SK-N-DZ (cell line): ENCODE measurements at regions not wholly inside any gene's neighbourhood (a gene's known extent, or its start where the extent isn't known, plus 50 kb on each side); places are given as distances from the start of the nearest gene placed in this dataset.

Source experiments
- DNase-seq: peaks from one replicate; pipeline ENCODE4 v3.0.0-alpha.2; 2015; ENCODE audit warnings: low spot score

DNA sequence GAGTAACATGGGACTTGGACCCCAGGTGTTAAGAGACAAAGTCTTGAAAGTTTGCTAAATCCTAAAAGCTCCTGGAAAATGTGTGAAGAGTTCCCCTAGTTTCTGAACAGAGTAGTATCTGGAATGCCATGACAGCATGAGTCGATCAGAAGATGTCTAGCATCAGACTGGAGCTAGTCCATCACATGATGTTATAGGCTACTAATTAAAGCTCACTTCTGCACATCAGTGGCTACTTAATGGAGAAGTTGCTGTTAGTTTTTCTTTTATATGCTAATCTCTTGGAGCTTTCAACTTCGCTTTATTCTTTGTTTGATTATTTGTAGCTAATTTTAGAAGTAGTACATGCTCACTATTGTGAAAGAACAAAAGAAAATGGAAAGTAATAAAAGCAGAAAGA, 471.3 kb upstream of the KLF4 start:
- no peak for DNase-seq

DNA sequence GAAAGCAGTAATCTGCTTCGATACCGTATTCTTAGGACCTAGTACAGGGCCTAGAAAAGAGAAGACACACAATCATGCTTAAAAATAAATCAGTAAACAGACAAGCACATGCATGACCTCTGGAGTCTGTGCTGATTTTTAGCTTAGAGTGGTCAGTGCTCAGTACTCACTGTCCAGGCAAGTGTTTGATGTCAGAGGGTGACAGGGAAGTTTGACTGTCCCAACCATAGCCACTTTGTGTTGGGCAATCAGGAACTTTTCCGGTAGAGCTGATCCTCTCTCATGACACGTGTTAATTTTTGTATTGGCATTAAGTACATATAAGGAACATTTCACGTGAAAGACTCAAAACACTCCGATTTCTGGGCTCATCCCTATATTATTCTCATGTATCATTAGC, 464.7 kb upstream of the KLF4 start:
- DNase-seq = no peak

DNA sequence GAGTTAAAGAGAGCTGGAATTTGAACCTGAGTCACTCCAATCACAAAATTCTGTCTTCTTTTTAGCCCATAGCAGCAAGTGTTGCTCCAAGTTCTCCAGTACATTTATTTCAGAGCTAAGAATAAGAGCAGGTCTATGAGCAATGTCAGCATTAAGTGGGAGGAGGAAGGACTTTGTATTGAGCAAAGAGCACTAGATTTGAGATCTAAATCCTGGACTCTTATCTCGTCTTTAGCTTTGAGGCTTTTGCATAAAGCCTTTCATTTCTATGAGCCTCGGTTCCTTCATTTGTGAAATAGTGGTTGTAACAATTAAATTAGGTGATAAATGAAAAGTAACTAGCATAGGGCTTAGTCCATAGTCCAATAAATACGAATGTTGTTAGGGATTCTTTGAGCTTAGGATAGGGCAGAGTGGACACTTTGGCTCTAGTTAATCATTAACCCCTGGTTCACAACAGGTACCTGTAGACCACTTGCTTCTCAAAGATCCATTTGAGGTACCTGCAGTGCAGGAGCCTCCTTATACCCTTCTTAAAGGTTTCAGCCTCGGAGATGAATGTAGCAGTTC, 464.1 kb upstream of the KLF4 start:
- DNase-seq = no peak

DNA sequence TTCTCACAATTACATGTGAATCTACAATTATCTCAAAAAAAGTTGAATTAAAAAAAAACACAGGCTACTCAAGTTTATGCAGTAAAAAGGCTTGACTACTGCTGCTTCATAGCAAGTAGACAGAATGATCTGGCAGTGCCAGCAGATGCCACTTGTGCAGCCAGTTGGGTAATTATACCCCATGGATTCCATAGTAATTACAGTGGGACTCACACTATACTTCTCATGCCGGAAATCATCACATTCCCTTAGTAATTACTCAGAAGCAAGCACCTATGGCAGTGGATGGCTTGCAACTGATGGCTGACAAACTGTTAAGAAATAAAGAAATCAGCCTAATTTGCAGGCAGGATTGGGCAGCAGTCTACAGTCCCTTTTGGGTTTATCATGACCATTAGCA, 463.2 kb upstream of the KLF4 start:
- DNase-seq = no peak

DNA sequence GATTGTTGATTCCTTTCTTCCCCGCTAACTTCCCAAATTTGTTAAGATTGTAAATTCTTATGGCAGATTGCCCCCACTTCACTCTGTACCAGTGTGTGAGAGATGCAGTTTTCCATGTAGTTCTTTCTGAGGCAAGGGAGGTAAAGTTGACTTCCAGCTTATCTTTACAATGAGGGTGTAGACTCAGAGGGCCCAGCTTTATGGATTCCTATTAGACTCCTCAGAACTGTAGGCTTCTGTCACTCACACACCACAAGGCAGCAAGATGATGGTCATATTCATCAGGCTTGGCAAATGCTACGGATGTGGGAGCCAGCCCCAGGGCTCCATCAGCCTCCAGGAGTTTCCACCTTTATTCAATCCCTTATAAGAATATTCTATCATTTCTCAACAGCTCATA, 461.9 kb upstream of the KLF4 start:
- DNase-seq = no peak

DNA sequence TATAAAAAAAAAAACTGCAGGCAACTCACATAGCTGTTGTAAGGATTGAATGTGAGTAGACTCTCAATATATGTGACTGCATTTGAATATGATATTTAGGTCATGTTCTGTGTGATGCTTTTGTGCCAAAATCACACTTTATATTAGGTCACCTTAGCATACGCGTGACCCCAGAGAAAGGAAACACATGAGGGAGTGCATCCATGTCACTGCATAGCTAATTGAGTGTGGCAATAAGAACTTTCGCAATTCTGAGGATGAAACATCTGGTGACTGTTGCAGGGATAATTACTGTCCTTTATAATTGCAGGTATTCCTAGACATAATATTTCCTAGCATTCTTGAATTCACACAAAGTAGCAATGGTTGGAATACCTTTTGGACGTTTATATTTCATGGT, 459.5 kb upstream of the KLF4 start:
- no peak for DNase-seq

DNA sequence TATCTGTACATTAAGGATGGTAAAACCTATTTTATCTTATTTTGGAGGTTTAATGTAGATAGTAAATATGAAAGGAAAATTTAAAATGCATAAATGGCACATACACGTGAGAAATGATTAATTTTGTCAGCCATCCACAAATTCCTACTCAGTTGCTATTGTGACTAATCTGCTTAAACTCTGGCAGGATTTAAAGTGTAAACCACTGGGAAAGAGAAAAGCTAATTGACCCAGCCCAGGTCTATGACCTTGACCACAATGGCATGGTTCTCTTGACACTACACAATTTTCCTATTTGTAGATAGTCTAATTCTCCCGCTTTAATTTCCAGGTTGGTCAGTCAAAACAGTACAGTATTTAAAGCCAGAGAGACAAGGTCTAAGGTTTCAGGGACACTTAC, 459.0 kb upstream of the KLF4 start:
- DNase-seq = no peak

DNA sequence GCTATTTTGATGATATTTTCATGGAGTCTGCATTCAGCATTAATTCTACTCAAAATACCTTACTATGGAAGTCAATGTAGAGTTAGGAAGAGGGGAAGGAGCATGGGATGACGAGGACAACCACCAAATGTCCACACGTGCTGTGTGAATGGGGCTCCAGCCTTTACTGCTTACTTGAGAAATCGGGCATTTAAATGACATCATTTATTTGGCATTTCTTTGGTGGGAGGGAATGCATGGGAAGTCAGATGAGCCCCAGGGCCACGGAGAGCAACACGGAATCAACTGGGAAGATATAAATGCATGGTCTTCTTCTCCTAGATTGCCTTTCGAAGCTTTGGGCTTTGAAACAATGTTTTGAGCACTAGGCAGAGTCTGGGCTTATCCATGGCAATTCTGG, 458.5 kb upstream of the KLF4 start:
- no peak for DNase-seq

DNA sequence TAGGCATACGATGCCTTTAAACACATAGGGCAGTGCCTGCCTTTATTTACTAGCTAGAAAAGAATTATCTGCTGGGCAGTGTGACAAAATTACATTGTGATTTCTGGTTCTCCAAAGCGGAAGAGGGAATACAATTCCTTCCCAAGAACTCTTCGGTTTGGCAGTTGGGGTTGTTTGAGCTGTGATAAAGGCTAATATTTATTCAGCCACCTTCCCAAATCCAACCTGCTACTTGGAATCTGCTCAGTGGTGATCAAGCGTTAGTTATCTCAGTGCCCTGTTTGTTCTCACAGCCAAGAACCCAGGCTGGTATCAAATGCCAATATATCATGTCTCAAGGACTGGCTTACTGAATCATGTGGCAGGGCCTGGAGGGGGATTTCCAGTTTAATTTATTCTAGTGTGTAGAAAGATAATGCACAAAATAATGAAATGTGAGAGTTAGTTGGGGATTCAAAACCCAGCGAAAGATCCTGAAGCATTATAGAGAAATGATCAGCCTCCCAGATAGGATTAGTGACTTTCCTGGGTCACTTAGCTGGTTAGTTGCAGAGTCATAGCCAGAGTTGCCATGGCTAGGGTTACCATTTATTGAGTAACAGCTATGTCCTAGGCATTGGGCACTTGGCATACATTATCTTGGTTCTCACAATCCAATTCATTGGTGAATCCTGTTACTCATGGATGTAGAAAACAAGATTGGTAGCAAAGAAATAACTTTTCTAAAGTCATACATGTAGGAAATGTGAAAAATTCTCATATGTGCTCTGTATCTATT, 457.0 kb upstream of the KLF4 start:
- DNase-seq = no peak

DNA sequence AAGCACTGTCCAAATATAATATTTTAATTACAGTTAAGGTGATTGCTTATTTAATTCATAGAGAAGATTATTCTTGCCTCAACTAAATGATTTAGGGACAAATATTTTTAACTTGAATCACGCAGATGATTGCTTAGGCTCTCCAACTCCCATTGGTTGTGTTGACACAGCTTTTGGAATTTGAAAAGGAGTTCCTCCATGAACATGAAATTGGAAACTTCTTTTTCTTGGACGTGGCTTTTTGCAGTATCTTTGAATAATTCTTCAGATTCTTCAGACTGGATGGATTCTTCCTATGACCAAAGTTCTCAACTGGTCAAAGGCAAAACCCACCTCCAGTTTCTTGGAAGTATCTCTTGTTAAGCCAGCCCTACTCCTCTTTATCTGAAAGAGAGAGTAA, 456.4 kb upstream of the KLF4 start:
- no peak for DNase-seq

DNA sequence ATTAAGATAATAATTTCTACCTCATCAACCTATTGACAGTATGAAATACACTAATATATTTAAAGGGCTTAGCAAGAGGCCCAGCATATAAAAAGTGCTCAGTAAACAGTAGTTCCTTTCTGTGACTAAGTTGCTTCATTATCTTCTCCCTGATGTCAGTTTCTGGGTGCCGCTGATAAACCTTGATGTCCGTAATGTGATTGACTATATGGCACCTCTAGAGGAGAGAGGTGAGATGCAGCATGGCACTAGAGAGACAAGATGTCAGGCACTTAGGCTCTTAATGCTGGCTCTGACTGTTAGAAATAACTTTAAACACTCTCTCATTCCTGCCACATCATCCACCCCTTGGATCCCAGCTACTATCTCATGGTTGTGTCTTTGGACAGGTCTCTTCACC, 455.9 kb upstream of the KLF4 start:
- no peak for DNase-seq

DNA sequence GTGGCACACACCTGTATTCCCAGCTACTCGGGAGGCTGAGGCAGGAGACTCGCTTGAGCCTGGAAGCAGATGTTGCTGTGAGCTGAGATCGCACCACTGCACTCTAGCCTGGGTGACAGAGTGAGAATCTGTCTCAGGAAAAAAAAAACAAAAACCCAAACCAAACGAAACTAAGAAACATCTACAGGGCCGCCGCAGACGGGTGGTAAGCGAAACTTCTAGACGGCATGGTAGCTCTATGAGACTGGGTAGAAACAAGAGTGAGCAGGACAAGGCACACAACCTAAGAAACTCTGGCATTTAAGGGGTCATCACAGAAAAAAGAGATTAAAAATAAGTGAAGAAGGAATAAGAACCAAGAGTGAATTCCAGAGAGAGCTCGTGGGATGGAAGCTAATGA, 454.8 kb upstream of the KLF4 start:
- DNase-seq = no peak

DNA sequence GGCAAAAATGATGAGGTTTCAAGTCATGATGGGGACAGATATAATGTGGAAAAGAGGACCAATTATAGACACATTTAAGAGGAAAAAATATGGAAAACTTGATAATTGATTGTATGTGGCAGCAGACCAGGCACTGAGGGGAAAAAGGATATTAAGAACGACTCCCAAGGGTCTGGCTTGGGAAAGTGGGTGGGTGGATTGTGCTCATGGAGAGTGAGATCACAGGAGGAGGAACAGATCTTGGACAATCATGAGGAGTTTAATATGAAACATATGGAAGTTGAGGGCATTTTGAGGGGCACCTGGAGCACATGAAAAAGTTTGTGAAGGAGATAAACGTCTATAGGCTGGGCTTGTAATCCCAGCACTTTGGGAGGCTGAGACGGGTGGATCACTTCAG, 454.3 kb upstream of the KLF4 start:
- DNase-seq = no peak

DNA sequence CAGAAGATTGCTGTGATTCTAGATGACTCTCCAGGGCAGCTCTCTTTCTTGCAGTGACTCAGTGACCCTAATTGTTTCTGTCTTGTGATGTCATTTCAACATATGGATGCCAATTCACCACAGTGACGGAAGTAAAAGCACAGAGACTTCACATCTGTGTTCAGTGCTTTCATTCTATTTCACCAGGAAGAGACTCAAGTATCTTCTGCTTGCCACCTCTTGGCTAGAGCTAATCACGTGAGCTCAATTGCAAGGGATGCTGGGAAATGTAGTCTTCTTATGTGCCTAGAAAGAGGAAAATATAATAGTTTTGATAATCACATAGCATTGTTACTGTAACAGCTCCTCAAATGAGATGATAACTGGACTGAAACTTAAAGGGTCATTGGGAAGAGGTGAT, 453.3 kb upstream of the KLF4 start:
- DNase-seq = no peak

DNA sequence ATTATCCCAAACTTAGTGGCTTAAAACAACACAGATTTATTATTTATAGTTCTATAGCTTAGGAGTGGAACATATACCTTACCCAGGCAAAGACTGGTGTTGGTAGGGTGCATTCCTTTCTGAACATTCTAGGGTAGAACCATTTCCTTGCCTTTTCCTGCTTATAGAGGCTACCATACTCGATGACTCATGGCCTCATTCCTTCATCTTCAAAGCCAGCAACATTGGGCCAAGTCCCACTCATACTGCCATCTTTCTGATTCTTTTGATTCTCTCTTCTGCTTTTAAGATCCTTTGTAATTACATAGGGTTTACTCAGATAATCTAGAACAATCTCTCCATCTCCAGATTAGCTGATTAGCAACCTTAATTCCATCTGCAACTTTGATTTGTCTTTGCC, 452.7 kb upstream of the KLF4 start:
- DNase-seq = no peak

DNA sequence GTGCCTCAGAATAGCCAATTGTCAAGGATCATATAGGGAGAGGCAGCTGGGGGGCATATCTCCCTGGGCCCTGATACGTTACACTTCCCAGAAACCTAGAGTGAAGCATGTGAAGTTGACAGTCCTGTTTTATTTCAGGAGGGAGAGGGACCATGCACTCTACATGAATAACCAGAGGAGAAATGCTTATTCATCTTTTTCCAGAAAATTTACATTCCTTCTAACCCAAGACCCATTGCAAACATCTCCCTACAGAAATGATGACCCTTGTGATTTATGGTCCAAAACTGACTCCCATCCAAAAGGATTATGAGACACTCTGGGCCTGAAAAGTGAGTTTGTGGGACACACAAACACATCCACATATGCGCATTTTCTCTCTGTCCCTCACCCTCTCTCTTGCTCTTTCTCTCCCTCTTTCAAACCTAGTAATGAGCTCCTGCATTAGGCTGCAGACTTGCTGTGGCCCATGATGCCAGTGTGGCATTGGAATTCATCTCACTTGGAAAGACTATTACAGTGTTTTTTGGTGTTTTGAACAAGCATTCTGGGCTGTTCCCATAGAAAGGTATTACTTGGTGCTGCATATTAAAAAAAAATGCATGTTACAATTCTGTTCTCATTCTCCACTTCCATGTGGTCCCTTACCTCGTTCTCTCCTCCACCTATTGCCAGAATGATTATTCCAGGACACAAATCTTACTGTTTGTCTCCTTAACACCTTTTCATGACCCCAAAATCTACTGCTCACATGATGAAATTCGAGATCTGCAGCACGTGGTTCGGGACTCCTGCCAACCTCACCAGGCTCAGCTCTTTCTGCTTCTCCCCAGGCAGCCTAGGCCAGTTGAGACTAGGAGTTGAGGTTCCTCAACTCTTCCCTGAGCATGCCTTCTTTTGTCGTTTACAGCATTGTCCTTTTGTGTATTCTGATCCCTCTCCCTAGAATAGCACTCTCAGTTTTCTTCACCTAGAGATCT, 451.3 kb upstream of the KLF4 start:
- no peak for DNase-seq

DNA sequence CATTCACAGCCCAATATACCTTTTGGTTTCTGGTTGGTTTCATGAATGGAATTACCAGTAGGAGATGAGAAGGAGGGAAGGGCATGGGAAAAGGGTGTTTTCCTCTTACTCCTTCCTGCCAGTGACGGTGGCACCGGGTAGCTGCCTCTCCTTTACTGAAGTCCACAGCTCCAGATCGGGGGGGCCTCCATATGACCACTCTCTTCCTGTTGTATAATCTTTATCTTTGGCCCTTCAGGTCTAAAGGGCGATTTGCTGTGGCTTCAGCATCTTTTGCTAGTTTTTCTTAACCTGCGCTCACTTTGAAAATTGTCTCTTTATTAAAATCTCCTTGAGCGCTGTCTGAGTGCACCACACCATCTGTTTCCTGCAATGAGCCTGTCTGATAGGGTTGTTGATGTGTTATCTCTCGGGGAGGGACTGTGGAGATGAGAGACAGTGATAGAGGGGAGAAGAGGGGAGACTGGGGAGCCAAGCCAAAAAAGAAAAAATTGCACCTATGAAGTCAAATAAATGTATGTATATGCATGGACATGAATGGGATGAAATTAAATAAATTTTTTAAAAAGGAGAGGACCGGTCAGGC, 449.3 kb upstream of the KLF4 start:
- no peak for DNase-seq

DNA sequence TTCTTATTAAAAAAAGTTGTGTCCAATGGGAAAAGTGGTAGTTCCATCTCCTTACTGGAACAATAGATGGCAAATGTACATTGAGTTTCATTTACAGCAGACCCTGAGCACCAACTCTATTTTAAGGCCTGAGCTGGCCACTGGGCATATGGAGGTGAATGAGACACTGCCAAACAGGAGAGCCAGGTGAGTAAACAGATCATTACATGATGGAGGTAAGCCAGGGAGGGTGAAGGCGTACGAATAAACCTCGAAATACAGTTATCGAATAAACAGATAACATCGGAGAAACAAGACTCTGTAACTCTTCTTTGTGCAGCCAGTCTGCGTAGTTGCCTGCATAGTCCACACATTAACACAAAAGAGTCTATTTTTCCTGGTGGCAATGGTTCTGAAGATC, 446.4 kb upstream of the KLF4 start:
- DNase-seq = no peak

DNA sequence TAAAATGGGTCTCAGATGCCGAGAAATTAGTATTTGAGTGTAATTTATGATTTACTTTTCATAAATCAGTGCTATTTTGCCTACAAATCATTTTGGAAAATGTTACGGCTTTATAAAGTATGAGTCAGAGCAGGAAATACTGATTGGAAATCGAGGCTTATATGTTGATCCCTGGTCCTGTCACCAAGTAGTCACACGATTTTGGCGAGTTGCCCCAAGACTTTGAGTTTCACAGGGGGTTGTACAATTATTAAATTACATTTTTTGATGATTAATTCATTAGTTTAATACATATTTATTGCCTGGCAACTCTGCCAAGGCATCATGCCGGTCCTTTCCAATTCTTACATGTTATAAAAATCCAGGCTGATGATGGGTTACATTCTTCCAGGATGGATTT, 443.9 kb upstream of the KLF4 start:
- no peak for DNase-seq

DNA sequence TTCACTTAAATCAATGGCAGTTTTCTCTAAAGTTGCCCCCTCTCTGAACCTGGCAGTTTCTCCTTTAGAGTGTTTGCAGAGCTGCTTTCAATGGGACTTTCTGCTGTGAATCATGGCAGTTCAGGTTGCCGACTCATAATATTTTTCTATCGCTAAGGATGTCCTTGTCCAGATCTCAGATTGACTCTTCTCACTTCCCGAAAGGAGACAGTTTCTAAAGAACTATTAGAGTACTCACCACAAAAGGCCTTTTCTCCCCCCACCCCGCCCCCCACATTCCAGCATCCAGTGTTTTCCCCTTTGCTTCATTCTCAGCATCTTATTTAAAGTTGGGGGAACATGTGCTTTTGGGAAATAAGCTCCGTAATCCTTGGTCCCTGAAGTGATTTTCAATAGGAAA, 443.5 kb upstream of the KLF4 start:
- DNase-seq = no peak

DNA sequence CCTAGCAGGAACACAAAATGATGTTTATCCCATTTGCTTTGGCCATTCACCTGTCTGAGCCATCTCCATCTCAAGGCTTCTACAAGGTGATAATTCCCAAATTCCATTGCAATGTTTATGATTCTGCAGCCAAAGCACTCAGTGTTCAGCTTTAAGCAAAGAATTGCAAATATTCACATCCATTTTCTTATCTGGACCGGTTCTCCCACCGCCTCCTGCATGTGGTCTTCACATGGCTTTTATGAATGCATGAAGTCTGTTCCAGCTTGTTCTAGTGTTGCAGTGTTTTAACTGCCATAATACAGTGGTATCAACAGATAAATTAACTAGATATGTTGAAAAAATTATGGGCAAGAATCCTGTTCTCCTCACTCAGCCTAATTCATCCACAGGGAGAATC, 443.0 kb upstream of the KLF4 start:
- no peak for DNase-seq

DNA sequence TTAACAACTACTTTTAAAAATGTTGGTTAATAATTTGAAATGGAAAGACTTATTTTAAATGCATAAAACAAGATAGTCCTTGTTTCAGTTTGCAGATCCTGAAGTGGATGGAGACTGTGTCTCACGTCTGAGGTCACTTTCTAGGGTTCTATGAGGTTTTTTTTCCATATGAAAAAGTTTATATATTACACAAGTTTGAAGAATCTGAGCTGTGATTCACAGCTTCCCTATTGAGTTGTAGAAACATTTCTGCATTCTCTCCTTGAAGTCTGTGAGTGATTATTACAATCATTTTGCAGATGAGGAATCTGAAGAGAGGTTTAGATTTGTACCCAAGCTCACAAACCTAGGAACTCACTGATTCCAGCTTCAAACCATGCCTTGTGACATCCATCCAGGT, 442.5 kb upstream of the KLF4 start:
- DNase-seq = no peak
